Liver (tissue), 8 donors: ENCODE measurements at regions not wholly inside any gene's neighbourhood (a gene's known extent, or its start where the extent isn't known, plus 50 kb on each side); places are given as distances from the start of the nearest gene placed in this dataset.

Source experiments
- DNase-seq: peaks from one replicate; pipeline ENCODE4 v3.0.0-alpha.2; 2017; ENCODE audit warnings: low spot score
- H3K27ac ChIP-seq, 2 donors: one replicate each; pipeline ENCODE4 v1.7.0; 2013; ENCODE audit warnings: inconsistent platforms in 2 of 2, low read length in 2 of 2, control low read depth in 1 of 2, low read depth in 1 of 2, mild to moderate bottlenecking in 1 of 2
- H3K27me3 ChIP-seq, 4 donors: one replicate each; pipeline versions ENCODE4 v1.6.1 to v1.7.0; 2013; ENCODE audit warnings: low read length in 3 of 4, inconsistent platforms in 1 of 4, mild to moderate bottlenecking in 1 of 4, moderate library complexity in 1 of 4; ENCODE audit not compliant: control insufficient read depth in 4 of 4, insufficient read depth in 4 of 4
- H3K36me3 ChIP-seq, 4 donors: one replicate each; pipeline versions ENCODE4 v1.6.1 to v1.7.0; 2013; ENCODE audit warnings: low read length in 3 of 4, mild to moderate bottlenecking in 3 of 4, low read depth in 1 of 4, moderate library complexity in 1 of 4; ENCODE audit not compliant: control insufficient read depth in 4 of 4, insufficient read depth in 3 of 4
- H3K4me1 ChIP-seq, 4 donors: one replicate each; pipeline versions ENCODE4 v1.6.1 to v1.7.0; 2013; ENCODE audit warnings: low read length in 3 of 4, mild to moderate bottlenecking in 3 of 4, moderate library complexity in 1 of 4; ENCODE audit not compliant: control insufficient read depth in 4 of 4, insufficient read depth in 4 of 4
- H3K4me3 ChIP-seq, 3 donors: one replicate each; pipeline versions ENCODE4 v1.6.1 to v1.7.0; 2013; ENCODE audit warnings: low read length in 3 of 3, control low read depth in 1 of 3, low read depth in 1 of 3, mild to moderate bottlenecking in 1 of 3
- H3K9ac ChIP-seq, 2 donors: one replicate each; pipeline ENCODE4 v1.7.0; 2013; ENCODE audit warnings: low read length in 2 of 2, mild to moderate bottlenecking in 2 of 2, moderate library complexity in 2 of 2, control low read depth in 1 of 2, low read depth in 1 of 2
- H3K9me3 ChIP-seq, 4 donors: one replicate each; pipeline versions ENCODE4 v1.6.1 to v1.7.0; 2013; ENCODE audit warnings: low read length in 3 of 4; ENCODE audit not compliant: control insufficient read depth in 4 of 4
- ATF3 ChIP-seq: IDR thresholded peaks from 2 replicates; pipeline ENCODE4 v1.6.1; 2016; ENCODE audit warnings: antibody characterized with exemption
- CTCF ChIP-seq: fragments of 150-350 bp; IDR thresholded peaks from 2 replicates; pipeline ENCODE4 v1.5.1; 2017; ENCODE audit warnings: improper control_type of control experiment, low read depth, low read length; ENCODE audit not compliant: missing input control
- EGR1 ChIP-seq, 2 donors: IDR thresholded peaks; 2 replicates each; pipeline ENCODE4 v1.6.1; 2016 to 2018; ENCODE audit warnings: antibody characterized with exemption in 2 of 2, low read depth in 2 of 2
- FOXA1 ChIP-seq: IDR thresholded peaks from 2 replicates; pipeline ENCODE4 v1.6.1; 2016; ENCODE audit warnings: antibody characterized with exemption
- FOXA2 ChIP-seq: IDR thresholded peaks from 2 replicates; pipeline ENCODE4 v1.6.1; 2016; ENCODE audit warnings: antibody characterized with exemption
- GABPA ChIP-seq, 2 donors: IDR thresholded peaks in 1 of 2; conservative IDR thresholded peaks in 1 of 2; 2 replicates each; pipeline ENCODE4 v1.6.1; 2016; ENCODE audit warnings: antibody characterized with exemption in 2 of 2, mild to moderate bottlenecking in 1 of 2, moderate library complexity in 1 of 2
- HNF4G ChIP-seq: IDR thresholded peaks from 2 replicates; pipeline ENCODE4 v1.6.1; 2016; ENCODE audit warnings: antibody characterized with exemption
- JUND ChIP-seq, 2 donors: IDR thresholded peaks; 2 replicates each; pipeline ENCODE4 v1.6.1; 2016; ENCODE audit warnings: antibody characterized with exemption in 2 of 2
- NR2F2 ChIP-seq: IDR thresholded peaks from 2 replicates; pipeline ENCODE4 v1.6.1; 2016; ENCODE audit warnings: antibody characterized with exemption
- RAD21 ChIP-seq, 2 donors: IDR thresholded peaks; 2 replicates each; pipeline ENCODE4 v1.6.1; 2016; ENCODE audit warnings: antibody characterized with exemption in 2 of 2, mild to moderate bottlenecking in 2 of 2
- REST ChIP-seq: IDR thresholded peaks from 2 replicates; pipeline ENCODE4 v1.6.1; 2016; ENCODE audit warnings: antibody characterized with exemption, mild to moderate bottlenecking
- RXRA ChIP-seq, 2 donors: IDR thresholded peaks; 2 replicates each; pipeline ENCODE4 v1.6.1; 2017 to 2018; ENCODE audit warnings: antibody characterized with exemption in 2 of 2, mild to moderate bottlenecking in 1 of 2
- SP1 ChIP-seq: IDR thresholded peaks from 2 replicates; pipeline ENCODE4 v1.6.1; 2018; ENCODE audit warnings: antibody characterized with exemption, mild to moderate bottlenecking
- TAF1 ChIP-seq: conservative IDR thresholded peaks from 2 replicates; pipeline ENCODE4 v1.6.1; 2016; ENCODE audit warnings: antibody characterized with exemption, mild to moderate bottlenecking
- YY1 ChIP-seq: IDR thresholded peaks from 2 replicates; pipeline ENCODE4 v1.6.1; 2016; ENCODE audit warnings: antibody characterized with exemption, mild to moderate bottlenecking
- ZBTB33 ChIP-seq: IDR thresholded peaks from 2 replicates; pipeline ENCODE4 v1.6.1; 2016; ENCODE audit warnings: antibody characterized with exemption
- WGBS: extraction: QIAGEN DNeasy Blood & Tissue Kit; methylation state at CpG from one replicate; pipeline ENCODE4 v1.1.7; 2013; 5-methylcytosine and 5-hydroxymethylcytosine counted together
- TF ChIP-seq, protein P1 (sequence below): IDR thresholded peaks from 2 replicates; pipeline ENCODE4 v1.6.1; 2016; ENCODE audit warnings: antibody characterized with exemption
- donor health status: healthy.
- donor health status: healthy.
- donor health status: healthy.
- donor health status: healthy.
- donor health status: healthy.

- Histone ChIP-seq H3K27ac (no peak overlapping the region), H3K4me1 (no peaks in the 10 kb centered on the region), H3K4me3 (no peak overlapping the region), H3K9me3 (no peaks in the 10 kb centered on the region), H3K9ac (no peak overlapping the region), H3K36me3 (no peaks in the 10 kb centered on the region), H3K27me3 (no peaks in the 10 kb centered on the region)
- TF ChIP-seq TAF1 (no peak), EGR1 (IDR thresholded peaks at IDR 0.05; ENCODE audit: low read depth in 2 of 2) (no peak), YY1 (no peak), FOXA1 (no peak), REST (no peak)
- TF ChIP-seq, protein P1, sequence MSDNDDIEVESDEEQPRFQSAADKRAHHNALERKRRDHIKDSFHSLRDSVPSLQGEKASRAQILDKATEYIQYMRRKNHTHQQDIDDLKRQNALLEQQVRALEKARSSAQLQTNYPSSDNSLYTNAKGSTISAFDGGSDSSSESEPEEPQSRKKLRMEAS = no peak
- no peak for DNase-seq
Measured at GRCh38 chr4:19030536-19030935, 1009.0 kb upstream of the LCORL start.

GRCh38 chr4:19030048-19030447, 1008.5 kb upstream of the LCORL start:
- Histone ChIP-seq H3K9me3 (no peaks in the 10 kb centered on the region), H3K27ac (no peak overlapping the region), H3K27me3 (no peaks in the 10 kb centered on the region), H3K36me3 (no peaks in the 10 kb centered on the region), H3K9ac (no peak overlapping the region), H3K4me3 (no peak overlapping the region), H3K4me1 (no peaks in the 10 kb centered on the region)
- TF ChIP-seq RXRA (IDR thresholded peaks at IDR 0.05) (no peak), CTCF (no peak), NR2F2 (no peak), YY1 (no peak), FOXA2 (no peak), HNF4G (no peak), GABPA (IDR thresholded peaks at IDR 0.05 in 1 of 2, conservative IDR thresholded peaks at IDR 0.05 in 1 of 2) (no peak), TAF1 (no peak), JUND (IDR thresholded peaks at IDR 0.05) (no peak), ATF3 (no peak), EGR1 (IDR thresholded peaks at IDR 0.05; ENCODE audit: low read depth in 2 of 2) (no peak), FOXA1 (no peak), ZBTB33 (no peak), REST (no peak), RAD21 (IDR thresholded peaks at IDR 0.05) (no peak), SP1 (no peak)
- TF ChIP-seq, protein P1 = no peak
- 45% methylated on average over 2 of the region's 2 CpGs for WGBS
- no peak for DNase-seq
